A549 (cell line): ENCODE measurements at regions not wholly inside any gene's neighbourhood (a gene's known extent, or its start where the extent isn't known, plus 50 kb on each side); places are given as distances from the start of the nearest gene placed in this dataset.

Experiments used
- ATAC-seq, 2 experiments: fragments of 200-7000 bp in 1 of 2; fragments of >200 bp in 1 of 2; cut with Nextera tagmentation in 1 of 2; cut with Tn5 transposase in 1 of 2; 3 replicates each; pipeline versions ENCODE4 v1.8.0 to v1.9.1; 2018 to 2020; ENCODE audit warnings: mild to moderate bottlenecking in 1 of 2, moderate library complexity in 1 of 2
- CTCF ChIA-PET: fragments of 300-600 bp; sonication (Branson Sonifier 250); formaldehyde crosslinking; extraction: SDS; loops from one replicate; lab custom pipeline; 2021; ENCODE audit warnings: antibody characterized with exemption, inconsistent platforms; lab: Yijun Ruan, JAX
- POLR2A ChIA-PET: fragments of 350-600 bp; formaldehyde crosslinking; extraction: SDS; loops from one replicate; lab custom pipeline; 2021; ENCODE audit warnings: antibody characterized with exemption, inconsistent platforms; lab: Yijun Ruan, JAX
- DNase-seq, 2 experiments: peaks; one replicate each; pipeline versions ENCODE4 v3.0.0 to v3.0.0-alpha.2; 2011 to 2016; ENCODE audit warnings: low read depth in 1 of 2, low spot score in 1 of 2
- FAIRE-seq: peaks from 2 replicates; lab custom pipeline; 2011; peaks lifted over from hg19 to GRCh38; lab: Jason Lieb, UNC
- H3K27ac ChIP-seq, 2 experiments: fragments of >200 bp; sonication (Bioruptor Twin); formaldehyde crosslinking; 3 replicates each; pipeline ENCODE4 v1.5.1; 2016 to 2017
- H3K4me1 ChIP-seq: fragments of >200 bp; sonication (Bioruptor Twin); formaldehyde crosslinking; 3 replicates; pipeline ENCODE4 v1.6.1; 2016
- H3K4me2 ChIP-seq: fragments of >200 bp; sonication (Bioruptor Twin); formaldehyde crosslinking; 3 replicates; pipeline ENCODE4 v1.6.1; 2016
- H3K4me3 ChIP-seq: fragments of >200 bp; sonication (Bioruptor Twin); formaldehyde crosslinking; 3 replicates; pipeline ENCODE4 v1.5.1; 2016
- H3K9me3 ChIP-seq: fragments of >200 bp; sonication (Bioruptor Twin); formaldehyde crosslinking; 3 replicates; pipeline ENCODE4 v1.6.1; 2016
- ELK1 ChIP-seq: fragments of 150-350 bp; IDR thresholded peaks from 2 replicates; pipeline ENCODE4 v1.6.1; 2014; ENCODE audit warnings: low read depth, mild to moderate bottlenecking, low read length
- GATA3 ChIP-seq: IDR thresholded peaks from 2 replicates; pipeline ENCODE4 v1.6.1; 2012; ENCODE audit warnings: borderline replicate concordance
- HOXB13 ChIP-seq: fragments of 250-450 bp; sonication (Bioruptor Pico); IDR thresholded peaks from 2 replicates; pipeline ENCODE4 v1.5.0; 2020; ENCODE audit warnings: low read depth, mild to moderate bottlenecking, moderate library complexity
- TFCP2L1 ChIP-seq: fragments of 250-450 bp; sonication (Bioruptor Pico); IDR thresholded peaks from 2 replicates; pipeline ENCODE4 v1.5.0; 2021; ENCODE audit warnings: mild to moderate bottlenecking
- WGBS: methylation state at CpG from one replicate; pipeline ENCODE4 v1.1.6; 2017; ENCODE audit errors: missing lambda C conversion rate; 5-methylcytosine and 5-hydroxymethylcytosine counted together
- small RNA-seq, 6 experiments: library from RNA; depleted of rRNA; stranded (forward); fragments of <200 nt; gene quantifications; one replicate each; pipeline ENCODE3, GENCODE V24; 2012

- ChIA-PET POLR2A (no interaction called here), CTCF (interaction anchor here (1.0 to 24.4 kb wide), 7 partner anchors 11 to 247 kb away, joined by 3 to 903 read pairs (median 7); no protein-coding TSS in a partner anchor)
- Histone ChIP-seq H3K4me2 (no peak overlapping the region), H3K4me3 (no peak overlapping the region), H3K27ac (no peak overlapping the region), H3K9me3 (no peaks in the 10 kb centered on the region), H3K4me1 (peaks cover 13% of the 10 kb centered on the region; the same call in 2 of the 3 replicates)
- FAIRE-seq, result no peak
- WGBS, result 60% methylated on average over 5 of the region's 5 CpGs
- TF ChIP-seq GATA3 (peak; percentile 30; the same call in 1 of the 2 replicates), TFCP2L1 (no peak), HOXB13 (CRISPR knock-in tag) (no peak), ELK1 (no peak)
- no peak for DNase-seq
- no peak for ATAC-seq
Measured at GRCh38 chr1:201778279-201779065, 50.5 kb upstream of the IPO9 start.

Small RNAs in the stretch of these regions (small RNA-seq; reads per million reads assigned to genes)
- gene MIR5191 (0 reads per million in 6 experiments), gene RNU6-501P (0 to 13.3 (median 0) reads per million in 6 experiments)
